Central memory CD8-positive, alpha-beta T cell (primary cell): ENCODE measurements at regions not wholly inside any gene's neighbourhood (a gene's known extent, or its start where the extent isn't known, plus 50 kb on each side); places are given as distances from the start of the nearest gene placed in this dataset.

Experiments
- ATAC-seq: fragments of 150-1000 bp; cut with Tn5 transposase; replicated peaks from 2 replicates; pipeline ENCODE4 v1.10.0; 2022; ENCODE audit warnings: mild to moderate bottlenecking, moderate FRiP score, moderate number of reproducible peaks; ENCODE audit not compliant: poor library complexity, severe bottlenecking; ENCODE audit errors: extremely low read depth
- DNase-seq, 2 donors: peaks; one replicate each; pipeline ENCODE4 v3.0.0; 2021; ENCODE audit warnings: low spot score in 2 of 2
- H3K27ac Mint-ChIP-seq: one replicate; pipeline ENCODE4 v1.8.0; 2022; ENCODE audit warnings: low read depth, mild to moderate bottlenecking, moderate library complexity, mixed read lengths
- H3K27me3 Mint-ChIP-seq: one replicate; pipeline ENCODE4 v1.8.0; 2022; ENCODE audit warnings: mixed read lengths
- H3K36me3 Mint-ChIP-seq: one replicate; pipeline ENCODE4 v1.8.0; 2022; ENCODE audit warnings: mild to moderate bottlenecking, moderate library complexity, mixed read lengths; ENCODE audit not compliant: insufficient read depth
- H3K4me1 Mint-ChIP-seq: one replicate; pipeline ENCODE4 v1.8.0; 2022; ENCODE audit warnings: mixed read lengths
- H3K4me3 Mint-ChIP-seq: one replicate; pipeline ENCODE4 v1.8.0; 2022; ENCODE audit warnings: mild to moderate bottlenecking, moderate library complexity, mixed read lengths
- H3K9me3 Mint-ChIP-seq: one replicate; pipeline ENCODE4 v1.8.0; 2022; ENCODE audit warnings: mixed read lengths

GRCh38 chr2:158049129-158049855, 52.4 kb upstream of the UPP2 start:
- H3K27ac Mint-ChIP-seq = no peak overlapping the region
- H3K27me3 Mint-ChIP-seq = peaks cover 28% of the 10 kb centered on the region
- no peak overlapping the region for H3K4me3 Mint-ChIP-seq
- no peaks in the 10 kb centered on the region for H3K36me3 Mint-ChIP-seq
- no peaks in the 10 kb centered on the region for H3K4me1 Mint-ChIP-seq
- ATAC-seq (no peak), DNase-seq (no peak)
- H3K9me3 Mint-ChIP-seq = no peaks in the 10 kb centered on the region

- H3K9me3 Mint-ChIP-seq = no peaks in the 10 kb centered on the region
- no peak for DNase-seq
- H3K27me3 Mint-ChIP-seq = peaks cover 38% of the 10 kb centered on the region
- H3K27ac Mint-ChIP-seq = no peak overlapping the region
- no peak overlapping the region for H3K4me3 Mint-ChIP-seq
- ATAC-seq = no peak
- H3K36me3 Mint-ChIP-seq = no peaks in the 10 kb centered on the region
- no peaks in the 10 kb centered on the region for H3K4me1 Mint-ChIP-seq
These were observed 53.3 kb upstream of the UPP2 start for GRCh38 chr2:158048327-158048726.

- Mint-ChIP-seq H3K4me3 (no peak overlapping the region), H3K27me3 (peaks cover 48% of the 10 kb centered on the region), H3K27ac (no peak overlapping the region), H3K4me1 (no peaks in the 10 kb centered on the region), H3K36me3 (no peaks in the 10 kb centered on the region), H3K9me3 (no peaks in the 10 kb centered on the region)
- DNase-seq = no peak
- ATAC-seq = no peak
These were observed 54.5 kb upstream of the UPP2 start for GRCh38 chr2:158047156-158047611.

GRCh38 chr2:158046121-158046880, 55.4 kb upstream of the UPP2 start:
- ATAC-seq (no peak), DNase-seq (no peak)
- Mint-ChIP-seq H3K27me3 (peaks cover 43% of the 10 kb centered on the region), H3K4me1 (no peaks in the 10 kb centered on the region), H3K9me3 (no peaks in the 10 kb centered on the region), H3K4me3 (no peak overlapping the region), H3K36me3 (no peaks in the 10 kb centered on the region), H3K27ac (no peak overlapping the region)

- Mint-ChIP-seq H3K27ac (no peak overlapping the region), H3K36me3 (no peaks in the 10 kb centered on the region)
- no peak for ATAC-seq
These were observed 56.3 kb upstream of the UPP2 start for GRCh38 chr2:158045362-158045761.

GRCh38 chr2:158043181-158043948, 58.3 kb upstream of the UPP2 start:
- H3K36me3 Mint-ChIP-seq = no peaks in the 10 kb centered on the region
- H3K4me3 Mint-ChIP-seq = no peak overlapping the region
- ATAC-seq (no peak), DNase-seq (no peak)
- H3K4me1 Mint-ChIP-seq = no peaks in the 10 kb centered on the region
- peaks cover 47% of the 10 kb centered on the region for H3K27me3 Mint-ChIP-seq
- H3K27ac Mint-ChIP-seq = no peak overlapping the region
- no peaks in the 10 kb centered on the region for H3K9me3 Mint-ChIP-seq

More at GRCh38 chr2:158045362-158045761, 56.3 kb upstream of the UPP2 start:
- no peaks in the 10 kb centered on the region for H3K4me1 Mint-ChIP-seq
- DNase-seq = no peak
- H3K9me3 Mint-ChIP-seq = no peaks in the 10 kb centered on the region
- H3K4me3 Mint-ChIP-seq = no peak overlapping the region
- peaks cover 40% of the 10 kb centered on the region for H3K27me3 Mint-ChIP-seq

- H3K4me1 Mint-ChIP-seq = no peaks in the 10 kb centered on the region
- H3K4me3 Mint-ChIP-seq = no peak overlapping the region
- ATAC-seq (no peak), DNase-seq (no peak)
- H3K27ac Mint-ChIP-seq = no peak overlapping the region
- no peaks in the 10 kb centered on the region for H3K36me3 Mint-ChIP-seq
- no peaks in the 10 kb centered on the region for H3K9me3 Mint-ChIP-seq
- peaks cover 54% of the 10 kb centered on the region for H3K27me3 Mint-ChIP-seq
These were observed 59.0 kb upstream of the UPP2 start for GRCh38 chr2:158042666-158043065.

GRCh38 chr2:158042245-158042644, 59.4 kb upstream of the UPP2 start:
- Mint-ChIP-seq H3K4me3 (no peak overlapping the region), H3K27ac (no peak overlapping the region), H3K27me3 (peaks cover 58% of the 10 kb centered on the region), H3K36me3 (no peaks in the 10 kb centered on the region), H3K9me3 (no peaks in the 10 kb centered on the region), H3K4me1 (no peaks in the 10 kb centered on the region)
- ATAC-seq (no peak), DNase-seq (no peak)

- no peak overlapping the region for H3K4me3 Mint-ChIP-seq
- H3K36me3 Mint-ChIP-seq = no peaks in the 10 kb centered on the region
- DNase-seq = no peak
- no peaks in the 10 kb centered on the region for H3K9me3 Mint-ChIP-seq
- no peaks in the 10 kb centered on the region for H3K4me1 Mint-ChIP-seq
- ATAC-seq = no peak
- no peak overlapping the region for H3K27ac Mint-ChIP-seq
- H3K27me3 Mint-ChIP-seq = peaks cover 62% of the 10 kb centered on the region
These were observed 60.3 kb upstream of the UPP2 start for GRCh38 chr2:158041400-158041799.

- H3K27me3 Mint-ChIP-seq = peaks cover 46% of the 10 kb centered on the region
- H3K36me3 Mint-ChIP-seq = no peaks in the 10 kb centered on the region
- DNase-seq = no peak
- no peak overlapping the region for H3K4me3 Mint-ChIP-seq
- no peak overlapping the region for H3K27ac Mint-ChIP-seq
- ATAC-seq = no peak
- no peaks in the 10 kb centered on the region for H3K9me3 Mint-ChIP-seq
- H3K4me1 Mint-ChIP-seq = no peaks in the 10 kb centered on the region
These were observed 62.8 kb upstream of the UPP2 start for GRCh38 chr2:158038901-158039300.

- Mint-ChIP-seq H3K36me3 (no peaks in the 10 kb centered on the region), H3K27ac (no peak overlapping the region), H3K4me3 (no peak overlapping the region), H3K27me3 (peaks cover 55% of the 10 kb centered on the region), H3K9me3 (no peaks in the 10 kb centered on the region), H3K4me1 (no peaks in the 10 kb centered on the region)
- DNase-seq (no peak), ATAC-seq (no peak)
These were observed 67.3 kb upstream of the UPP2 start for GRCh38 chr2:158034198-158034866.

- H3K4me3 Mint-ChIP-seq = no peak overlapping the region
- DNase-seq (no peak), ATAC-seq (no peak)
- peaks cover 33% of the 10 kb centered on the region for H3K27me3 Mint-ChIP-seq
- H3K27ac Mint-ChIP-seq = no peak overlapping the region
- no peaks in the 10 kb centered on the region for H3K9me3 Mint-ChIP-seq
- H3K36me3 Mint-ChIP-seq = no peaks in the 10 kb centered on the region
- no peaks in the 10 kb centered on the region for H3K4me1 Mint-ChIP-seq
These were observed 70.3 kb upstream of the UPP2 start for GRCh38 chr2:158031371-158031770.
